C4-2B (cell line): ENCODE measurements at regions not wholly inside any gene's neighbourhood (a gene's known extent, or its start where the extent isn't known, plus 50 kb on each side); places are given as distances from the start of the nearest gene placed in this dataset.

ENCODE experiments used
- ZFX ChIP-seq: fragments of 450-650 bp; IDR thresholded peaks from 2 replicates; pipeline ENCODE4 v1.6.1; 2017
- TF ChIP-seq, protein P1 (sequence below): fragments of 450-650 bp; conservative IDR thresholded peaks from 2 replicates; pipeline ENCODE4 v1.5.1; 2017; ENCODE audit warnings: mild to moderate bottlenecking

DNA sequence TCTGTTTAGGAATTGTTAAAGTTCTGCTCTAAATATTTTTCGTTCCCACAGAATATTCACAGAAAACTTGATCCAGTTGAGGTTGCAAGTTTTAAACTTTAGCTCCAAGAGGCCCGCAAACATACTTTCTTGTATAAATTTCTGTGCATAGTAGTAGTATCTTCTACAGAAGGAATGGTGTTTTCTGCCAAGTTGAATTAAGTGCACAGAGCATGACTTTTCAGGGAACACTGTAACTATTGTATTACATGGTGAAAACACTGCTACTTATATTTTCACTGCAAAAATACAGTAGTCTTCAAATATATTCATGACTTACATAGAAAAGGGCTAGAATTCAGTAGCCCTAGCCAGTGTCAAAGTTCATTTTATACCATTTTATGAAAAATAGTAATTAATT is 67.0 kb downstream of the SUCNR1 start:
- TF ChIP-seq, protein P1, sequence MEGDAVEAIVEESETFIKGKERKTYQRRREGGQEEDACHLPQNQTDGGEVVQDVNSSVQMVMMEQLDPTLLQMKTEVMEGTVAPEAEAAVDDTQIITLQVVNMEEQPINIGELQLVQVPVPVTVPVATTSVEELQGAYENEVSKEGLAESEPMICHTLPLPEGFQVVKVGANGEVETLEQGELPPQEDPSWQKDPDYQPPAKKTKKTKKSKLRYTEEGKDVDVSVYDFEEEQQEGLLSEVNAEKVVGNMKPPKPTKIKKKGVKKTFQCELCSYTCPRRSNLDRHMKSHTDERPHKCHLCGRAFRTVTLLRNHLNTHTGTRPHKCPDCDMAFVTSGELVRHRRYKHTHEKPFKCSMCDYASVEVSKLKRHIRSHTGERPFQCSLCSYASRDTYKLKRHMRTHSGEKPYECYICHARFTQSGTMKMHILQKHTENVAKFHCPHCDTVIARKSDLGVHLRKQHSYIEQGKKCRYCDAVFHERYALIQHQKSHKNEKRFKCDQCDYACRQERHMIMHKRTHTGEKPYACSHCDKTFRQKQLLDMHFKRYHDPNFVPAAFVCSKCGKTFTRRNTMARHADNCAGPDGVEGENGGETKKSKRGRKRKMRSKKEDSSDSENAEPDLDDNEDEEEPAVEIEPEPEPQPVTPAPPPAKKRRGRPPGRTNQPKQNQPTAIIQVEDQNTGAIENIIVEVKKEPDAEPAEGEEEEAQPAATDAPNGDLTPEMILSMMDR, result no peak
- TF ChIP-seq ZFX, result no peak
